ENCODE measurements at regions not wholly inside any gene's neighbourhood (a gene's known extent, or its start where the extent isn't known, plus 50 kb on each side); places are given as distances from the start of the nearest gene placed in this dataset.
A peak's percentile ranks its signal among the peaks of the same experiment; 100 is the strongest.
"Not testable (repeated sequence)": the region's sequence is repeated elsewhere in the genome, so short reads cannot be mapped to it uniquely, and the experiment has no call there.

GRCh38 chr7:80026766-80027165 is 107.9 kb upstream of the GNAI1 start:
- no peaks in the 10 kb centered on the region for H3K4me1 ChIP-seq (ENCODE audit: control insufficient read depth, insufficient read depth, low read length)
- no CpG with 5 or more reads among the region's 4 CpGs for WGBS (ENCODE audit: insufficient coverage)
- no peaks in the 10 kb centered on the region for H3K27me3 ChIP-seq (ENCODE audit: control insufficient read depth, insufficient read depth, low read length)
- no peaks in the 10 kb centered on the region for H3K9me3 ChIP-seq (replicated peaks; ENCODE audit: control insufficient read depth, low read depth, low read length)
- DNase-seq = no peak
- H3K4me3 ChIP-seq (ENCODE audit: low read length) = no peak overlapping the region
- H3K36me3 ChIP-seq (ENCODE audit: control insufficient read depth, insufficient read depth, low read length) = no peaks in the 10 kb centered on the region
- no peak overlapping the region for H3K27ac ChIP-seq (ENCODE audit: low read length)

GRCh38 chr7:80020277-80020676 is 114.4 kb upstream of the GNAI1 start:
- not testable (repeated sequence) for H3K9me3 ChIP-seq (replicated peaks; ENCODE audit: control insufficient read depth, low read depth, low read length); H3K4me3 ChIP-seq (ENCODE audit: low read length); H3K4me1 ChIP-seq (ENCODE audit: control insufficient read depth, insufficient read depth, low read length); H3K27ac ChIP-seq (ENCODE audit: low read length); H3K27me3 ChIP-seq (ENCODE audit: control insufficient read depth, insufficient read depth, low read length); DNase-seq; H3K36me3 ChIP-seq (ENCODE audit: control insufficient read depth, insufficient read depth, low read length)
- 48% methylated on average over 3 of the region's 5 CpGs for WGBS (ENCODE audit: insufficient coverage)

GRCh38 chr7:80019809-80020207 is 114.8 kb upstream of the GNAI1 start:
- H3K4me1 ChIP-seq (ENCODE audit: control insufficient read depth, insufficient read depth, low read length); H3K36me3 ChIP-seq (ENCODE audit: control insufficient read depth, insufficient read depth, low read length); H3K4me3 ChIP-seq (ENCODE audit: low read length); H3K9me3 ChIP-seq (replicated peaks; ENCODE audit: control insufficient read depth, low read depth, low read length); DNase-seq; H3K27me3 ChIP-seq (ENCODE audit: control insufficient read depth, insufficient read depth, low read length); H3K27ac ChIP-seq (ENCODE audit: low read length): not testable (repeated sequence)
- WGBS (ENCODE audit: insufficient coverage) = 77% methylated on average over 3 of the region's 4 CpGs

- Histone ChIP-seq H3K36me3 (ENCODE audit: control insufficient read depth, insufficient read depth, low read length) (no peaks in the 10 kb centered on the region), H3K4me1 (ENCODE audit: control insufficient read depth, insufficient read depth, low read length) (no peaks in the 10 kb centered on the region), H3K9me3 (replicated peaks; ENCODE audit: control insufficient read depth, low read depth, low read length) (no peaks in the 10 kb centered on the region), H3K27ac (ENCODE audit: low read length) (no peak overlapping the region), H3K4me3 (ENCODE audit: low read length) (no peak overlapping the region), H3K27me3 (ENCODE audit: control insufficient read depth, insufficient read depth, low read length) (no peaks in the 10 kb centered on the region)
- 0% methylated on average over 2 of the region's 9 CpGs for WGBS (ENCODE audit: insufficient coverage)
- peak; percentile 55 for DNase-seq
These were observed 115.5 kb upstream of the GNAI1 start for GRCh38 chr7:80018941-80019808.

- Histone ChIP-seq H3K4me3 (ENCODE audit: low read length) (no peak overlapping the region), H3K27me3 (ENCODE audit: control insufficient read depth, insufficient read depth, low read length) (no peaks in the 10 kb centered on the region), H3K4me1 (ENCODE audit: control insufficient read depth, insufficient read depth, low read length) (no peaks in the 10 kb centered on the region), H3K27ac (ENCODE audit: low read length) (no peak overlapping the region), H3K9me3 (replicated peaks; ENCODE audit: control insufficient read depth, low read depth, low read length) (no peaks in the 10 kb centered on the region), H3K36me3 (ENCODE audit: control insufficient read depth, insufficient read depth, low read length) (no peaks in the 10 kb centered on the region)
- no peak for DNase-seq
- WGBS (ENCODE audit: insufficient coverage) = no CpG with 5 or more reads among the region's 2 CpGs
These were observed 117.4 kb upstream of the GNAI1 start for GRCh38 chr7:80017101-80017698.

GRCh38 chr7:80014511-80014910 is 120.1 kb upstream of the GNAI1 start:
- Histone ChIP-seq H3K36me3 (ENCODE audit: control insufficient read depth, insufficient read depth, low read length) (no peaks in the 10 kb centered on the region), H3K4me1 (ENCODE audit: control insufficient read depth, insufficient read depth, low read length) (no peaks in the 10 kb centered on the region), H3K4me3 (ENCODE audit: low read length) (no peak overlapping the region), H3K27me3 (ENCODE audit: control insufficient read depth, insufficient read depth, low read length) (no peaks in the 10 kb centered on the region), H3K27ac (ENCODE audit: low read length) (no peak overlapping the region), H3K9me3 (replicated peaks; ENCODE audit: control insufficient read depth, low read depth, low read length) (no peaks in the 10 kb centered on the region)
- no CpG with 5 or more reads among the region's 2 CpGs for WGBS (ENCODE audit: insufficient coverage)
- peak; percentile 25 for DNase-seq

- H3K27ac ChIP-seq (ENCODE audit: low read length) = no peak overlapping the region
- H3K4me1 ChIP-seq (ENCODE audit: control insufficient read depth, insufficient read depth, low read length) = no peaks in the 10 kb centered on the region
- H3K9me3 ChIP-seq (replicated peaks; ENCODE audit: control insufficient read depth, low read depth, low read length) = no peaks in the 10 kb centered on the region
- H3K36me3 ChIP-seq (ENCODE audit: control insufficient read depth, insufficient read depth, low read length) = no peaks in the 10 kb centered on the region
- WGBS (ENCODE audit: insufficient coverage) = no CpG with 5 or more reads among the region's 1 CpG
- no peak overlapping the region for H3K4me3 ChIP-seq (ENCODE audit: low read length)
- peak; percentile 13 for DNase-seq
- no peaks in the 10 kb centered on the region for H3K27me3 ChIP-seq (ENCODE audit: control insufficient read depth, insufficient read depth, low read length)
These were observed 126.6 kb upstream of the GNAI1 start for GRCh38 chr7:80008039-80008438.

GRCh38 chr7:80002865-80003264 is 131.8 kb upstream of the GNAI1 start:
- Histone ChIP-seq H3K27ac (ENCODE audit: low read length) (no peak overlapping the region), H3K36me3 (ENCODE audit: control insufficient read depth, insufficient read depth, low read length) (no peaks in the 10 kb centered on the region), H3K4me3 (ENCODE audit: low read length) (no peak overlapping the region), H3K27me3 (ENCODE audit: control insufficient read depth, insufficient read depth, low read length) (no peaks in the 10 kb centered on the region), H3K4me1 (ENCODE audit: control insufficient read depth, insufficient read depth, low read length) (no peaks in the 10 kb centered on the region), H3K9me3 (replicated peaks; ENCODE audit: control insufficient read depth, low read depth, low read length) (no peaks in the 10 kb centered on the region)
- WGBS (ENCODE audit: insufficient coverage) = no CpG with 5 or more reads among the region's 2 CpGs
- no peak for DNase-seq

- no peaks in the 10 kb centered on the region for H3K9me3 ChIP-seq (replicated peaks; ENCODE audit: control insufficient read depth, low read depth, low read length)
- no CpG with 5 or more reads among the region's 1 CpG for WGBS (ENCODE audit: insufficient coverage)
These were observed 136.3 kb upstream of the GNAI1 start for GRCh38 chr7:79998363-79998762.

GRCh38 chr7:79997345-79997744 is 137.3 kb upstream of the GNAI1 start:
- Histone ChIP-seq H3K4me1 (ENCODE audit: control insufficient read depth, insufficient read depth, low read length) (no peaks in the 10 kb centered on the region), H3K27ac (ENCODE audit: low read length) (no peak overlapping the region), H3K4me3 (ENCODE audit: low read length) (no peak overlapping the region), H3K27me3 (ENCODE audit: control insufficient read depth, insufficient read depth, low read length) (no peaks in the 10 kb centered on the region), H3K9me3 (replicated peaks; ENCODE audit: control insufficient read depth, low read depth, low read length) (no peaks in the 10 kb centered on the region), H3K36me3 (ENCODE audit: control insufficient read depth, insufficient read depth, low read length) (no peaks in the 10 kb centered on the region)
- WGBS (ENCODE audit: insufficient coverage) = no CpG with 5 or more reads among the region's 1 CpG
- DNase-seq = no peak

More at GRCh38 chr7:79998363-79998762, 136.3 kb upstream of the GNAI1 start:
- Histone ChIP-seq H3K4me1 (ENCODE audit: control insufficient read depth, insufficient read depth, low read length) (no peaks in the 10 kb centered on the region), H3K36me3 (ENCODE audit: control insufficient read depth, insufficient read depth, low read length) (no peaks in the 10 kb centered on the region), H3K27ac (ENCODE audit: low read length) (no peak overlapping the region), H3K27me3 (ENCODE audit: control insufficient read depth, insufficient read depth, low read length) (no peaks in the 10 kb centered on the region), H3K4me3 (ENCODE audit: low read length) (no peak overlapping the region)
- DNase-seq = no peak

All from muscle of leg (tissue), 3 donors.